PFSK-1 (cell line): ENCODE measurements at regions not wholly inside any gene's neighbourhood (a gene's known extent, or its start where the extent isn't known, plus 50 kb on each side); places are given as distances from the start of the nearest gene placed in this dataset.

Experiments
- FOXP2 ChIP-seq: optimal IDR thresholded peaks from 2 replicates; pipeline ENCODE3; 2011; ENCODE audit warnings: borderline replicate concordance, control low read depth, inconsistent platforms; ENCODE audit not compliant: insufficient read depth; ENCODE audit errors: extremely low read length, extremely low read depth
- POLR2AphosphoS5 ChIP-seq: IDR thresholded peaks from 2 replicates; pipeline ENCODE4 v1.6.1; 2012; ENCODE audit warnings: low read depth, mild to moderate bottlenecking, control low read depth, low read length, moderate library complexity
- REST ChIP-seq, 2 experiments: IDR thresholded peaks; 2 replicates each; pipeline versions ENCODE4 v1.6.1 to v1.8.0; 2011 to 2012; ENCODE audit warnings: low read depth in 2 of 2, low read length in 2 of 2, control low read depth in 1 of 2, inconsistent platforms in 1 of 2, mild to moderate bottlenecking in 1 of 2, moderate library complexity in 1 of 2; ENCODE audit not compliant: insufficient read depth in 1 of 2
- SIN3A ChIP-seq: IDR thresholded peaks from 2 replicates; pipeline ENCODE4 v1.6.1; 2012; ENCODE audit warnings: mild to moderate bottlenecking, low read length, moderate library complexity, borderline replicate concordance; ENCODE audit not compliant: insufficient read depth
- TAF1 ChIP-seq: IDR thresholded peaks from 2 replicates; pipeline ENCODE4 v1.6.1; 2012; ENCODE audit warnings: low read length, control low read depth, borderline replicate concordance; ENCODE audit not compliant: insufficient read depth

- TF ChIP-seq FOXP2 (no peak), TAF1 (no peak), REST (IDR thresholded peaks at IDR 0.05; ENCODE audit: insufficient read depth in 1 of 2, low read depth in 2 of 2, low read length in 2 of 2) (no peak), SIN3A (no peak), POLR2AphosphoS5 (no peak)
These were observed 91.0 kb upstream of the TRIM2 start for GRCh38 chr4:153113061-153113837.

GRCh38 chr4:153113838-153114105, 90.5 kb upstream of the TRIM2 start:
- TF ChIP-seq POLR2AphosphoS5: no peak
- no peak for TF ChIP-seq TAF1
- TF ChIP-seq FOXP2: no peak
- no peak for TF ChIP-seq REST (IDR thresholded peaks at IDR 0.05; ENCODE audit: insufficient read depth in 1 of 2, low read depth in 2 of 2, low read length in 2 of 2)
- TF ChIP-seq SIN3A: no peak

GRCh38 chr4:153114771-153115321, 89.4 kb upstream of the TRIM2 start:
- TF ChIP-seq REST (IDR thresholded peaks at IDR 0.05; ENCODE audit: insufficient read depth in 1 of 2, low read depth in 2 of 2, low read length in 2 of 2) (no peak), FOXP2 (no peak), TAF1 (no peak), SIN3A (no peak), POLR2AphosphoS5 (no peak)

GRCh38 chr4:153115322-153116290, 88.6 kb upstream of the TRIM2 start:
- TF ChIP-seq TAF1 (no peak), POLR2AphosphoS5 (no peak), SIN3A (no peak), REST (IDR thresholded peaks at IDR 0.05; ENCODE audit: insufficient read depth in 1 of 2, low read depth in 2 of 2, low read length in 2 of 2) (no peak)
